ENCODE measurements at regions not wholly inside any gene's neighbourhood (a gene's known extent, or its start where the extent isn't known, plus 50 kb on each side); places are given as distances from the start of the nearest gene placed in this dataset.

DNA sequence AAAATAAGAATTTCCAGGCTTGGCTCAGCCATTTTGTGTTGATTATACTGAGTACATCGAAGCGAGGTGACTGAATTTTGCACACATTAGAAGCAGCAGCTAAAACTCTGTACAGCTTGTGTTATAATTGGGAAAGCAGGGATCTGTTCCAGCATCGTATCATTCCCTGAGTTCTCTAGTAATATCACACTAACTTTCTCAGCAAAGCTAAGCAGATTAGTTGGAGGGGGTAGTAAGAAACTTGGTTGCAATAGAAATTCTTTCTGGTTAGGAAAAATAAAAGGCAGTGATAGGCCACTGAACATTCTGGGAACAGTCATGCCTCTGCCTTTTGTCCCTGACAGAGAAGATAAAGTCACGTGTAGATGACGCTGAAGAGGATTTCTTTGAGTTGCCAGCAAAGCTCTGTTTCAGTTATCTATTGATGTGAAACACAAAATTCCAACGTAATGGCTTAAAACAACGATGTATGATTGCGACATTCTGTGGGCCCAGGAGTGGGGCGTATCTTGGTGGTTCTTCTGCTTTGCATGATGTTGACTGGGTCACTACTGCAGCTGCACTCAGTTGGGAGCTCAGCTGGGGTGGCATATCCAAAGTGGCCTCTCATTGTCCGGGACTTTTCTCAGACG is 202.1 kb upstream of the MEX3C start:
- no peak for DNase-seq (ENCODE audit: low read depth in 2 of 2)

DNA sequence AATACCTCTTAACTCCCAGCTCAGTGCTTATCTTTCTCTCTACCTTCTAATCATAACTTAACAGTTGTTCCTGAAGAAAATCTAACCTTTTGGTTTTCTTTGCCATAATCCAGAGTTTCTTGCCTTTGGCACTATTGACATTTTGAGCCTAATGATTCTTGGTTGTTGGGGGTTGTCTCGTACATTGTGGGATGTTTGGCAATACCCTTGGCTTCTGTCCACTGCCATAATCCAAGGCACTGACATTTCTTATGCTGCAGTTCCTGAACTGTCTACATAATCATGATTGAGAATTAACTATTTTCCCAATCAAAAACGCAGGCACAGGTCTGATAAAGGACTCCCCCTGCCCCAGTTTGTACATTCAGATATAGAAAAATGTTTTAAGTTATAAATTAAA is 203.2 kb upstream of the MEX3C start:
- DNase-seq (ENCODE audit: low read depth in 2 of 2) = no peak

DNA sequence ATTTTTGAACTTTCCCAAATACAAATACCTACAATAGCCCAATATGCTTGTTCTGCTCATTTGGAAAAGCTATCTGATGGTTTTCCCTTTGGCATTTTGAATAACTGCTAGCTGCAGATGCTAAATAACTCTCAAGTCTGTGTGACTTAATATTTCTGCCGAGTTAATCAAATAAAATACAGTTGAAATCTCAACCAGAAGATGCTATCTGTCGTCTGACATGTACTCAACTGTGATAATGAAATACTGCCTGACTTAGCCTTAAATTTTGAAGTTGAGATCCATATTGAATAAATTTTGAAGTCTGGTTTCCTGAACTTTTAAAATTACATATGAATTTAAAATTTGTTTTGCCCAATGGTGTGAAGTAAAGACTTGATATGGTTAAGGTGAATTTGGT is 204.4 kb upstream of the MEX3C start:
- DNase-seq (ENCODE audit: low read depth in 2 of 2) = no peak

DNA sequence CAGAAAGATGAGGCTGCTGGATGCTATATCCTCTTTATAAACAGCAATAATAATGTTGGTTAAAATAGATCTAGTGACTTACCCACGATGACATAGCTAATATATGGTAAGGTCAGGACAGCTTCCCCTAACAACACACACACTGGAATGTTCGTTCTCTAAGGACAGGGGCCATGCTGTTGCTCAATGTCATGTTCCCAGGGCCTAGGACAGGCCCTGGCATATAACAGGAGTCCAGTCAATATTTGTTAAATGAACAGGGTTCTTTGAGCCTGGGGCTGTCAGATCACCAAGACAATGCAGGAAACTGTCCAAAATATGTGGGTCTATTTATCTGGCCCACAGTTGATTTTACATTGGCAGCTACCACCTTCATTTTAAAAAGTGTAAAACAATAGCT is 207.1 kb upstream of the MEX3C start:
- DNase-seq (ENCODE audit: low read depth in 2 of 2) = no peak

DNA sequence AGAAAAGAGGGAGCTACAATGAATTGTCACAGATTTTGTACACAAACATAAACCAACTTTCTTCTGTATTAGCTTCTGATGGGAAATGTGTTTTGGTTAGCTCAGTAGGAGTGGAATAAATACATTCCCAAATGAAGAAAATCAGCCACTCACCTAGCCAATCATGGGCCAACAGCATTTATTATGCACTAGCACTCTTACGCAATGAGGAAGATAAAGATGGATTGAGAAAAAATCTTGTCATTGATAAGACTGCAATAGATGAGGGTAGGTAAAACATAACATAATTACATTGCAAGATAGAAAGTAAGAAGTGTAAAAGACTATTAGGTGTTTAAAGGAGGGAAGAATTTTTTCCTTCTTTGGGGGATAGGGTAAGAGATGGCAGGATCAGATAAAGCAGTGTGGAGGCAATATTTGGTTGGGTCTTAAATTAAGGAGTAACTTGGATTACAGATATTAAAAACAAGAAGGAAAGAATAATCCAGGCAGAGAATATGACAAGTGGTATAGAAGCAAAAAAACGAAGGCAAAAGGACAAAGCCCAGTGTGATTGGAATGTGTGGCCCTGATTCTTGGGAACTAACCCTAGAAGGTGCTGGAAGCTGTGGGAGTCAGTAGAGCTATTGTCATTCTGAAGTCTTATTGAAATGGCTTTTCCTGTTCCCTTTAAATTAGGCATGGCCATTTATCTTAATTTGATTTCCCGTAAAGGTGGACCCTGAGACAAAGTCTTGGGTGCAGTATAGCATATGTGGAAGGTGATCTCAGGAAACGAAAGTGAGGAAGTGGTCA is 208.4 kb upstream of the MEX3C start:
- no peak for DNase-seq (ENCODE audit: low read depth in 2 of 2)

DNA sequence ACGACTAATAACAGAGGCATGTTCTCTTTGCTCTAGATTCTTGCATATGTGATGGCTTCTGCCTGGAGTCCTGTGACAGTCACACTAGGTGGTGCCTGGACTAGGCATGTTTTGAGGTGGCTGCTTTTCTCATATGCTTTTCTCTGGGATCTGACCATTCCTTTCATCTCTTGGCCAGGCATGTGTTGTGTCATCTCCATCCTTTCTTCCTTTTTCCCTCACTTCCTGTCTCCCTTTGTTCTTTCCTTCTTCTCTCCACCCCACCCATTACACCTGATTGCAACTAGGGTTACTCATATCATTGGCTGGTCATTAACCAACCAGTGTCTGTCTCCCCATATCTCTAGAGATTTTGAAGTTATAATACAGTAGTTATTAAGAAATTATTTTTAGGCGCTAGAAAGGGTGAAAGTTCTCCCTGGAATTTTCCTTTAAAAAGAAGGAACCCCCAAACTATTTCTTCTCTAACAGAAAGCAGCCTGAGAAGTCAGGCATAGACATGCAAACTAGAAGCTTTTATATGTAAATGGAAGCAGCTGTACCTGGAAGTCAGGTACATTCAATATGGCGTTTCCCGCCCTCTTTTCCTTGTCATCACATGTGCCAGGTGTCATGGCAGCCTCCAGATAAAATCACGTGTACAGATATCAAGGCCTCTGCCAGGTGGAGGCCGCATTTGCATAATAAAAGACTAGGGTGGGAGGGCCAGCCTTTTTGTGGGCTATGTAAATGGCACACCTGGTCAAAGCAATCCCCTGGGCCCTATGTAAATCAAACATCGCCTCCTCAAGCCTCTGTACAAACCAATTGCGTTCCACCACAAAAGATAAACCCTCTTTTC is 220.4 kb upstream of the MEX3C start:
- no peak for DNase-seq (ENCODE audit: low read depth in 2 of 2)

DNA sequence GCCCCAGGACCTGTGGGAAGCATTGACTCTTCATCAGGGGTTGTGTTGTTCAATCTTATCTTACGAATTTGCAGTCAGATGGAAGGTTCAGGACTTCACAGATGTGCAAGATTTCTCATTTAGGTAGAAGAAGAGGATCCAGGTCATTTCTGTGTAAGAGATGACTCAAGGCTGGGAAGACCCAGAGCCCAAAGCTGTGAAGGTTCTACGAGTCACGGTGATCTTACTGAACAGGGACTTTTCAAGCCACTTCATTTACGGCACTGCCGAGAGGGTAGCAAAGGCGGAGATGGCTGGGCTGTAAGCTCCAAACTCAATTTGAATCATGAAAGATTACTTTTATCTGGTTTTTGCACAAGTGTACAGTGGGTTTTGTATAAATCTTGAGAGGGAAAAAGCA is 228.0 kb upstream of the MEX3C start:
- DNase-seq (ENCODE audit: low read depth in 2 of 2) = no peak

DNA sequence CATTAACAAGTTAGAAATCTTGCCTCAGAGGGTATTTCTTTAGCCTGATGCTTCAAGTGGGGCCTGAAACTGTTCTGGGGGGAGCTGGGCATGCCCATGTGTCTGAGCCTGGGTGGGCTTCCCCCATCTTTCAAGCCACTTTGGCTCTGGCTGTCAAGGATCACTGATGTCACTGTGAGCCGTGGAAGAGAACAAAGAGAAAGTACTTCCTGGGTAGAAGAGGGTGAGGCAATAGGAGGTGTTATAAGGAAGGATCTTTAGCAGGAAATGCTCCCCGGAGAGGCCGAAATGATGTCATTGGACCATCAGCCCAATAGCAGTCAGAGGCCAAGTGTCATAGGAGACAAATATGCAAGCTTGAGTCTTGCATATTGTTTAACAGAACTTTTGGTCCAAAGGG is 228.4 kb upstream of the MEX3C start:
- DNase-seq (ENCODE audit: low read depth in 2 of 2) = no peak

DNA sequence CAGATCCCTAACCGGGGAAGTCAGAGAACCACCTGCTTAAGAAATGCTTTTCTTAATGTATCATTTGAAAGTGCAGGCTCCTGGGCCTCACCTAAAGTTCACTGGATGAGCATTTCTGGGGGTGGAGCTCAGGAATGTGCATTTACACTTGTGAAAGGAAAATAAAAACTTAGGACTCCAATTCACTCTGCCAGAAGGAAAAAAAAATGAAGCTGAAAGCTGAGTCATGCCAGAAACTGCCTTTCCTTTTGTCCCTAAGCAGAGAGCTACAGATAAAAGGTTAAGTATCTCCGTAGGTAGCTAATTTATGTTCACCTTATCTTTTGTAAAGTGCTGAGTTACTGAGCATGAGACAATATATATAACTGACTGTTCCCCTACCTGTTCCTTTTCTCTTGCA is 229.5 kb upstream of the MEX3C start:
- no peak for DNase-seq (ENCODE audit: low read depth in 2 of 2)

DNA sequence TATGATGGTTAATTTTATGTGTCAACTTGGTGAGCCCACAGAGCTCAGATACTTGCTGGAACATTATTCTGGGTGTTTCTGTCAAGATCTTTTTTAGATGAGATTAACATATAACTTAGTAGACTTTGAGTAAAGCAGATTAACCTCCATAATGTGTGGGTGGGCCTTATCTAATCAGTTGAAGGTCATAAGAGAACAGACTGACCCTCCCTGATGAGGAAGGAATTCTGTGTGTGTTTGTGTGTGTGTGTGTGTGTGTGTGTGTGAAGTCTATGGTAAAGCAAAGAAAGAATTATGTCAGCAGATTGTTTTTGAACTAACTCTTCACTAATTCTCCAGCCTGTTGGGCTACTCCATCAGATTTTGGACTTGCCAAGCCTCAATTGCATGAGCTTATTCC is 232.2 kb upstream of the MEX3C start:
- DNase-seq (ENCODE audit: low read depth in 2 of 2) = no peak

DNA sequence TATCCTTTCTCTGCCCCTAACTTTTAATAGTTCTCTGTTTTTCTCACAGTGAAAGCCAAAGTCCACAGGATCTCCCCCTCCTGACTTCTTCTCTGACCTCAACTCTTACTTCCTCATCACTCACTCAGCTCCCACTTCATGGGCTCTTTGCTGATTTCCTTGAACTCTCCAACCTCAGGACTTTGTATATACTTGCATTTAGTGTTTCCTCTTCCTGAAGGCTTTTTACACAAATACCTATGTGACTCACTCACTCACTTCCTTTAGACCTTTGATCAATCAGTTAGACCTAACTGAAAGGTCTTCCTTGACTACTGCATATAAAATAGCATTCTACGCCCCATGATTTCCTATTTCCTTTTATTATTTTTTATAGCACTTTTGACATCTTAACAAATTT is 233.1 kb upstream of the MEX3C start:
- DNase-seq (ENCODE audit: low read depth in 2 of 2) = no peak

DNA sequence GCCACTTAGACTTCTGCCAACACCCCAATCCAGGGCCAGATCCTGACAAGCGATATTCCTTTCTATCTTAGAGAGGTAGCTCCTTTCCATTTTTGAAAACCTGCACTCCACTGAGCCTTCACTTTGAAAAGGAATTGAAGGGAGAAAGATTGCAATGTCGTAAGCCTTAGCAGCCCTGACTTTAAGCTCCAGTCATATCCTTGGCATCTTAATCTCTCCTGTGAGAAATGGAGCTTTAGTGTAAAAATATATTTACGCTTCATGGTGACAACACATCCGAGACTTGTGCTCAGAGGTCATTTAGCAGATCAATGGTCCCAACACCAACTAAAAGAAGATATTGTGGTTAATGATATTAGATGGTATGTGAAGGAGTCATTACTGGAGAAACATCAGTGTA is 235.8 kb upstream of the MEX3C start:
- no peak for DNase-seq (ENCODE audit: low read depth in 2 of 2)

DNA sequence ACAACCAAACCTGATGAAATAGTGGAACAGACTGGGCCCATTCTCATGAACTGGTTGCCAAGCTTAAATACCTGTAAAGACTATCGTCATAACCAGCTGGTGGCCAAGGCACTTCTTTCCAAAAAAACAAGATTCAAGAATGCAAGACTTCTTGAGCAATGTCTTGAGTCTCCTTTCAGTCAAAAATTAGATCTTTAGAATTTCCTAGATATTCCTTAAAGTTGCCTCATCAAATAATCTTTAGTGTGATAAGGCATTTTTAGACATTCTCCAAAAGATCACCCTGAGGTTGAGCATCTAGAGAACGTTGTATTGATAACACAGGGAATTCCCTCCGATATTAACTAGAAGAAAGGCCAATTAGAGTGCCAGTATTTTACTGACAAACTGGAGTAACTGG is 236.4 kb upstream of the MEX3C start:
- no peak for DNase-seq (ENCODE audit: low read depth in 2 of 2)

DNA sequence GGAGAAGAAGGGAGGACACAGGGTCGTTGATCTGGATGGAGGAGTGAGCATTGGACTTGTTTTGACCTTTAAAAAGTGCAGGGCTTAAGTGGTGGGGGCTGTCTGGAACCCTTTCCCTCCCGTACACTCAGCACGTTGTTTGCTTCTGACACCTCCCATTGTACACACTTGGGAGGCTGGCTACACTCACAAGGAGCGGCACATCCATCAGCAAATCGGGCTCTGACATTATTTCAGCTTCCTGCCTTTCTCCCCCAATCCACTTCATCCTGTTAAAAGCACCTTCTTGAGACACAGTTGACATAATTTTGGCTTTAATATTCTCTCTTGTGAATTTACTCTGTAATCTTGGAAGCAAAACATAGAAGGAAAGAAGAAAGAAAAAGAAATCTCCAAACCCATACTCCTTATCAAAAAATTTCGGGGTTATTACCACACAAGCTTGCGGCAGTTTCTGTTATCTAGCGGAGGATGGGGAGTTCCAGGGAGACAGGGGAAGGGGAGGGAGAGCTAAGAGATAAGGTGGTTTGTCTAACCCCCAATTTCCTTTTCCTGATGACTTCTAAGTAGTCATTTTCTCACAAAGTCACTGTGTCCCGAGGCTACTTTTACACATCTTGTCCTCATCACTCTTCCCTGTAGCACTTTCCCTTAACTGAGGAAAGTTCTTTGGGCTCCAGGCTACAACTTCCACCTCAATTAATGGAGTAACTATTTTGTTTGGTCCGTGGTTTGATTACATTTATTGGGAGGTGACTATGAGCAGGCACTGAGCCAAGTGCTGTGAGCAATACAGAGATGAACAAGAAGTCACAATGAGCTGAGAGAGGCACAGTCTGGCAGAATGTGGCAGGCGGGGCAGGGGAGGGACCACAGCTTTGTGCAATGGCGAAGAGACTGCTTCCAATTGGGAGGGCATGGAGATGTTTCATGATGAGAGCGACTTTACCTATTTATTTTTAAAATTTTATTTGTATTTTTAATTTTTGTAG is 240.1 kb upstream of the MEX3C start:
- no peak for DNase-seq (ENCODE audit: low read depth in 2 of 2)

DNA sequence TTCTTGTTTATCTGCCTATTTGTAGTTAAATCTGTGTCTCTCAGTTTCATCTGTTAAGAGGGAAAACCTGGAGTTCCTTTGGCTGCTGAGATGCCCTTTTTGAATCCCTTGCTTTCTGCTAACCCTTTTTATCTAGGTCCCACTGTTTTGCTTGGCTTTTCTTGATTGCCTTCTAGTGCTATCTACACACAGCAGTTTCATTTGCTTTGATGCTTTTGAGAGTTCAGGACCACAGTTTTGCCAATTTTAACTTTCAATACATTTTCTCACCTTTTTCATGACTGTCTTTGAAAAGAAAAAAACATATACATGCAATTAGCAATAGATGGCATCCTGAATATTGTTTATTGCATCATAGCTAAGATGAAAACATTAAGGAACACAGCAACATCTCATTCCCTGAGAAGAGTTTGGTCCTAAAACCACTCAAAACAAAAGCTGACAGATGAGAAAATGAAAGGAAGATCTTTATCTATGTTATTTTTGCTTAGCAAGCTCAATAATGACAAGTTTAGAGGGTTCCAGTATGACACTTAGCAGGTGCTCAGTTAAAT is 241.4 kb upstream of the MEX3C start:
- DNase-seq (ENCODE audit: low read depth in 2 of 2) = no peak

DNA sequence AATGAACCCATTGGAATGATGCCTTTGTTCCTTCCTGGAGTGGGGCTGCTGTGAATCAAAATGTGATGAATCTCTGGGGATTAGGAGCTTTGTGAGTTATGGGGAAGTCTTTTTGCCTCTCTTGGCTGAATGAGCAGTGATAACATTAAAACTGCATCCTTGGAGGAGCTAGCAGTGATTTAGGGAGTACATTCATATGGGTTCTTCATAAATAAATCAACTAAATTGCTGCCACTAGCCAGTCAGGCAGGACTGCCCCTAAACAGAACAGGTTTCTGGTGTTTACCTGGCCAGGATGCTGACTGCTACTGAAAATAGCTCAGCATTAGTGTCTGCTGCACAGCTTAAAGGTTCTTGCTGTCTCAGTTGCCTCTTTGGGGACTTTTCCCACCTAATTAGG is 244.5 kb upstream of the MEX3C start:
- no peak for DNase-seq (ENCODE audit: low read depth in 2 of 2)

DNA sequence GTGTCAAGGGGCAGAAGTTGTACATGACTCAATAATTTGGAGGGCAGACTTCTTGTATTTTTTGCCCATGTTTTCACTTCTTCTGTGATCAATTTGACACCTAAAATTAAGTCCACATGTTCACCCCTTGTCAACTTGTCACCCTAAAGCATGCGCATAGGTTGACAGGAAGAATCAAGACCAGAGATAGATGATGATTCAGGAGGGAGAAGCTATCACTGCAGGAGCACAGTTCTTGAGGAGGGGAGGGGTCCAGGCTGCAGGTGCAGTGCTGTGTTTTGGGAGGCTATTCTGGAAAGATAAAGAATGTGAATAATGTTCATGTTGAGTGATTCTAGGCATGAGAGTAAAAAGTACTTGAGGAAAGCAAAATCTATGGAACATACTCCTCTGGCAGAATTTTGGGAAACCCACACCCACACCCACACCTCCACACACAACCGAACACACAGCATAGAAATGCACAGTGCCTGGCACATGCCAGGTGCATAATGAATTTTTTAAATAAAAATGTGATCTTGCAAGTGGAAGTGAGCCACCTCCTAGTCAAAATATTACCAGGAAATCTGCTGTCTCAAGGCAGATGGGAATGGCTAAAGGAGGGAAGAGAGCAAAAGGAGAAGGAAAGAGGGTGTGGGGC is 249.2 kb upstream of the MEX3C start:
- DNase-seq (ENCODE audit: low read depth in 2 of 2) = no peak

DNA sequence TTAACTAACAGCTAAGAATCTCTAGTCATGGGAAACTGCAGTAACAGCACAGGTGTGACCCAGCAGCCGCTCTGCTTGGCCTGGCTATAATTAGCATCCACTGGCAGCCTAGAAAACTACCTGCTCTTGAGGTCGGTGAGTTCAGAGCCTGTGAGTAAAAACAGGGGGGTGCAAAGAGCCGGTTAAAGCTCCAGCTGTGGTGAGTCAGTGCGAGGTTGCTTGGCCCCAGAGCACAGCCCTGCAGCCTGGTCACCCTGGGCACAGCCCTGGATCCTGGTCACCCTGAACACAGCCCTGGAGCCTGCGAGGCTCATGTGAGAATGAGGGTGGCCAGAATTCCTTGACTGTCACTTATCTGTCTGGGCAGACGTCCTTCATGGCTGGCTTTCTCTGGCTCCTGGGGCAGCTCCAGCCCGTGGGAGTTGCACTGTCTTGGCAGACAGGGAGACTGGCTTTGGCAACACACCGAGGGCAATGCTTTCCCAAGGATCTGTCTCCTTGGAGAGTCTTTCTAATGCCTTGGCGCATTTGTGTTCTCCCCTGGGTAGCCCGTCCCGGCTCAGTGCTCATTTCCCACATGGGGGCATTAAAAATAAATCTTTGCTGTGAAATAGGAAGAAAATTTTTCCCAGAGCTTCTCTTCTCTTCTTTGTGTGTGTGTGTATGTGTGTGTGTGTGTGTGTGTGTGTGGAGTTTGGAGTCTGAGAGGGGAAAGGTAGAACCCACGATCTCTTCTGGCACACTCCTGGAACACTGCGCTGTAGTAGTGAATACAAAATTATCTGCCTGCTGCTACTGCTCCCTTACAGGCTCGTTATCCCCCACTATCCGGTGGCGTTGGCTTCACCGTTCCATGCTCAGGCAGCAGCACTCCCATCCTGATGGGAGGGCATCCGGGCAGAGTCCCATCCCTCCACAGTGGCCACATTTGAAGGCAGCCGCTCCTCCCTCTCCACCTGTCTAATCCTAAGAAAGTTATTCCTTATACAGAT is 250.2 kb upstream of the MEX3C start:
- no peak for DNase-seq (ENCODE audit: low read depth in 2 of 2)

DNA sequence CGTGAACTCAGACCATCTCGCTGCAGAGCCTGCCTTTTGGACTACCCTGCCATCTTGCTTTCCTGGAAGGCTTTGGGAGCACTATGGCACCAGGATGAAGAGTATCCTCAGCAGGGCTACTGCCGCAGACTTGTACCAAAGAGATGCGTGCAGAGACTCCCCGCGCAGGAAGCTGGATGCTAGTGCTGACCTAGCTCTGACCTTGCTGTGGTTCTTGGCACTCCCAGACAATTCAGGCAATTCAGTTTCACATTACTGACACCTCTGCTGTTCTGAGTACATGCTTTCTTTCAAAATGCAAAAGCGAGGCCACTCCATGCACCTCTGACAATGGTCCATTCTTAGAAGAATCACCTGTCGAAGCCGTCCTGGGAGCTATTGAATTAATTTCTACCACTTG is 251.5 kb upstream of the MEX3C start:
- DNase-seq (ENCODE audit: low read depth in 2 of 2) = no peak

DNA sequence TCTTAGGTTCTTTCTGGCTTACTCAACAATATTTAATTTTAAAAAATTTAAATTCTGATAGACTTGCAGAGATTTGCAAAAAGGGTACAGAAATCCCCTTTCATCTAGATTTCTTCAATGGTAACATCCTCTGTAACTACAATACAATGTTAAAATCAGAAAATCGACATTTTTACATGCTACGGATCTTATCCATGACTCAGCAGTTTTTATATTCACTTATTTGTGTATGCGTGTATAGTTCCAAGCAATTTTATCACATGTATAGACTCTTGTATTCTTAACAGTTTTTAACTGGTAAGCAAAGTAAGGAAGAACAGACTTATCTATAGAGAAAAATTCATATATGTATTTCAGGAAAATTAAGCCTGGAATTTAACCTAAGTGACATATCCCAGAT is 256.1 kb upstream of the MEX3C start:
- no peak for DNase-seq (ENCODE audit: low read depth in 2 of 2)

All from stimulated activated CD8-positive, alpha-beta memory T cell treated with anti-CD3 and anti-CD28 coated beads, Interleukin-2, amount 100 ng/mL, for 48 hours (primary cell).